ENCODE measurements at regions not wholly inside any gene's neighbourhood (a gene's known extent, or its start where the extent isn't known, plus 50 kb on each side); places are given as distances from the start of the nearest gene placed in this dataset.

GRCh38 chr1:239888639-239889038 lies 203.0 kb upstream of the FMN2 start:
- Mint-ChIP-seq H3K4me1 (peaks cover 4% of the 10 kb centered on the region), H3K4me3 (no peak overlapping the region), H3K9me3 (peaks cover 7% of the 10 kb centered on the region), H3K36me3 (no peaks in the 10 kb centered on the region), H3K27ac (no peak overlapping the region), H3K27me3 (ENCODE audit: insufficient read depth, low read depth) (no peaks in the 10 kb centered on the region)
- Histone ChIP-seq H3K4me2 (no peak overlapping the region), H3K27me3 (no peaks in the 10 kb centered on the region), H3K79me2 (ENCODE audit: low read depth) (no peaks in the 10 kb centered on the region), H3K4me1 (no peaks in the 10 kb centered on the region), H4K20me1 (ENCODE audit: low read depth) (no peaks in the 10 kb centered on the region), H2AFZ (replicated peaks) (no peak overlapping the region), H3K36me3 (no peaks in the 10 kb centered on the region), H3F3A (ENCODE audit: low read depth) (no peaks in the 10 kb centered on the region), H3K4me3 (no peak overlapping the region), H3K9me3 (ENCODE audit: low read depth) (no peaks in the 10 kb centered on the region), H3K9ac (no peak overlapping the region), H3K27ac (no peak overlapping the region)
- no peak for DNase-seq (ENCODE audit: low spot score)
- TF ChIP-seq CTCF (IDR thresholded peaks at IDR 0.05) (no peak), EZH2 (IDR thresholded peaks at IDR 0.05) (no peak), EZH2phosphoT487 (IDR thresholded peaks at IDR 0.05) (no peak)

GRCh38 chr1:239891621-239892358 lies 199.9 kb upstream of the FMN2 start:
- TF ChIP-seq CTCF (IDR thresholded peaks at IDR 0.05) (no peak), EZH2phosphoT487 (IDR thresholded peaks at IDR 0.05) (no peak), EZH2 (IDR thresholded peaks at IDR 0.05) (no peak)
- Mint-ChIP-seq H3K4me1 (peaks cover 4% of the 10 kb centered on the region), H3K36me3 (no peaks in the 10 kb centered on the region), H3K9me3 (peaks cover 3% of the 10 kb centered on the region), H3K27ac (no peak overlapping the region), H3K4me3 (no peak overlapping the region), H3K27me3 (ENCODE audit: insufficient read depth, low read depth) (peaks cover 2% of the 10 kb centered on the region)
- no peaks in the 10 kb centered on the region for H3K79me2 ChIP-seq (ENCODE audit: low read depth)
- no peaks in the 10 kb centered on the region for H3K27me3 ChIP-seq
- H3K27ac ChIP-seq, result no peak overlapping the region
- H3K9me3 ChIP-seq (ENCODE audit: low read depth), result no peaks in the 10 kb centered on the region
- H3K36me3 ChIP-seq, result no peaks in the 10 kb centered on the region
- no peak overlapping the region for H3K9ac ChIP-seq
- H2AFZ ChIP-seq (replicated peaks), result no peak overlapping the region
- no peak overlapping the region for H3K4me2 ChIP-seq
- H3F3A ChIP-seq (ENCODE audit: low read depth), result no peaks in the 10 kb centered on the region
- H3K4me1 ChIP-seq, result no peaks in the 10 kb centered on the region
- no peaks in the 10 kb centered on the region for H4K20me1 ChIP-seq (ENCODE audit: low read depth)
- DNase-seq (ENCODE audit: low spot score), result no peak
- H3K4me3 ChIP-seq, result no peak overlapping the region

DNA sequence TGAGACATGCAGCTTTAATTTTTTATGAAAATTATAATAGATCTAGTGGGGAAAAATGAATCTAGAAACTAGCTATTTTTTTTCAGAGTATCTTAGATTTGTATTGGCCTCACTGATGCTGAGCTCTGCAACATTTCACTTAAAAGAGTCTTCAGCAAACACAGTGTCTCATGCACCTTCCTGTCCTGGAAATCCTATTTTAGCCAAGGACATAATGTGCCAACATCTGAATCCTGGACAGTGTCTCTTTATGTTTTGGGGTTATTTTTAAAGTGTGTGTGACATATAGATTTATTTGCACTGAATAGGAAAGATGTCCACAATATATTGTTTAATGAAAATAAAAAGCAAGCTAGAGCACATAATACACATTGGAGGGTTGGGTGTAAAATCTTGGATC lies 199.1 kb upstream of the FMN2 start:
- Histone ChIP-seq H3K27me3 (no peaks in the 10 kb centered on the region), H3K9ac (no peak overlapping the region), H3K4me1 (peaks cover 3% of the 10 kb centered on the region), H3F3A (ENCODE audit: low read depth) (no peaks in the 10 kb centered on the region), H3K79me2 (ENCODE audit: low read depth) (no peaks in the 10 kb centered on the region), H3K36me3 (no peaks in the 10 kb centered on the region), H2AFZ (replicated peaks) (no peak overlapping the region), H4K20me1 (ENCODE audit: low read depth) (no peaks in the 10 kb centered on the region), H3K9me3 (ENCODE audit: low read depth) (no peaks in the 10 kb centered on the region), H3K4me3 (no peak overlapping the region), H3K4me2 (no peak overlapping the region), H3K27ac (no peak overlapping the region)
- TF ChIP-seq CTCF (IDR thresholded peaks at IDR 0.05) (no peak), EZH2phosphoT487 (IDR thresholded peaks at IDR 0.05) (no peak), EZH2 (IDR thresholded peaks at IDR 0.05) (no peak)
- peaks cover 11% of the 10 kb centered on the region for H3K4me1 Mint-ChIP-seq
- no peak overlapping the region for H3K4me3 Mint-ChIP-seq
- no peaks in the 10 kb centered on the region for H3K36me3 Mint-ChIP-seq
- H3K27ac Mint-ChIP-seq, result no peak overlapping the region
- no peaks in the 10 kb centered on the region for H3K9me3 Mint-ChIP-seq
- peaks cover 2% of the 10 kb centered on the region for H3K27me3 Mint-ChIP-seq (ENCODE audit: insufficient read depth, low read depth)
- DNase-seq (ENCODE audit: low spot score), result no peak
